Hepatocyte (in vitro differentiated cells): ENCODE measurements at regions not wholly inside any gene's neighbourhood (a gene's known extent, or its start where the extent isn't known, plus 50 kb on each side); places are given as distances from the start of the nearest gene placed in this dataset.

Experiments used
- CTCF ChIP-seq: fragments of 200-600 bp; sonication (generic); IDR thresholded peaks from 2 replicates; pipeline ENCODE4 v1.5.1; 2016; ENCODE audit warnings: antibody characterized with exemption, mild to moderate bottlenecking; ENCODE audit not compliant: poor library complexity
- EZH2 ChIP-seq: fragments of 200-600 bp; sonication (generic); IDR thresholded peaks from 2 replicates; pipeline ENCODE4 v1.6.1; 2016; ENCODE audit warnings: antibody characterized with exemption, mild to moderate bottlenecking, borderline replicate concordance
- EZH2phosphoT487 ChIP-seq: fragments of 200-600 bp; sonication (generic); IDR thresholded peaks from one replicate; pipeline ENCODE4 v1.6.1; 2018; ENCODE audit warnings: antibody characterized with exemption, mild to moderate bottlenecking, low read depth, moderate library complexity; ENCODE audit not compliant: unreplicated experiment, severe bottlenecking

DNA sequence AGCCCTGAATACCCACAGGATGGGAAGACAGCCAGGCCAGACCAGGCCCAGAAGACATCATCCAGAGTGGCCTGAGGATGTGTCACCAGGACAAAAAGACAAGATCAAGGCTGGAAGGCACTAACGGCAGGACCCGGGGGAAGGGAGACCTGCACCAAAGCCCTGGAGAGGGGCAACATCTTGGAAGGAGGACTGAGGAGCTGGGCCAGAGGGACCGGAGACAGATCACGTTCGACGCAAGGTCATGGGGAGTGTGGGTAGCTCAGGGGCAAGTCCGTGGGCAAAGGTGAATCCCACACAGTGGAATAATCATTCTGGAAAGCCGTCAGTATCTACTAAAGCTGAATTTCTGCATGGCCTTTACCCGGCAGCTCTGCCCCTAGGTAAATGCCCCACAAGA lies 478.6 kb downstream of the MATN1 start:
- TF ChIP-seq CTCF (no peak), EZH2 (no peak), EZH2phosphoT487 (no peak)
